ENCODE measurements at regions not wholly inside any gene's neighbourhood (a gene's known extent, or its start where the extent isn't known, plus 50 kb on each side); places are given as distances from the start of the nearest gene placed in this dataset.

GRCh38 chr13:85009447-85009846 lies 789.8 kb downstream of the SLITRK6 start:
- Histone ChIP-seq H3K4me3 (ENCODE audit: low read length) (no peak overlapping the region), H3K4me1 (ENCODE audit: insufficient read depth, low read length) (no peaks in the 10 kb centered on the region), H3K4me2 (ENCODE audit: low read length) (no peak overlapping the region), H3K9ac (ENCODE audit: low read length) (no peak overlapping the region), H3K27ac (ENCODE audit: low read length) (no peak overlapping the region), H4K20me1 (ENCODE audit: low read length) (no peaks in the 10 kb centered on the region), H3F3A (ENCODE audit: low read length, unreplicated experiment) (no peaks in the 10 kb centered on the region), H3K36me3 (ENCODE audit: low read depth, low read length) (no peaks in the 10 kb centered on the region), H3K79me2 (ENCODE audit: low read length) (no peaks in the 10 kb centered on the region), H2AFZ (ENCODE audit: low read length) (no peak overlapping the region), H3K9me2 (replicated peaks; ENCODE audit: low read length) (no peaks in the 10 kb centered on the region), H3K27me3 (ENCODE audit: low read length) (no peaks in the 10 kb centered on the region), H3K9me3 (ENCODE audit: low read length) (no peaks in the 10 kb centered on the region)
- DNase-seq (no peak), ATAC-seq (no peak)
- intact Hi-C loops (cut with micrococcal nuclease): no loop called here
- TF ChIP-seq CTCF (conservative IDR thresholded peaks at IDR 0.05; ENCODE audit: low read depth, low read length) (no peak), EZH2 (IDR thresholded peaks at IDR 0.05; ENCODE audit: low read length, unreplicated experiment) (no peak), EZH2phosphoT487 (IDR thresholded peaks at IDR 0.05; ENCODE audit: borderline replicate concordance, low read length) (no peak)
- no TSS peak for BruUV-seq (replicated peaks)
- POLR2A ChIA-PET (ENCODE audit: unreplicated experiment): no interaction called here
- CTCF ChIA-PET: no interaction called here

DNA sequence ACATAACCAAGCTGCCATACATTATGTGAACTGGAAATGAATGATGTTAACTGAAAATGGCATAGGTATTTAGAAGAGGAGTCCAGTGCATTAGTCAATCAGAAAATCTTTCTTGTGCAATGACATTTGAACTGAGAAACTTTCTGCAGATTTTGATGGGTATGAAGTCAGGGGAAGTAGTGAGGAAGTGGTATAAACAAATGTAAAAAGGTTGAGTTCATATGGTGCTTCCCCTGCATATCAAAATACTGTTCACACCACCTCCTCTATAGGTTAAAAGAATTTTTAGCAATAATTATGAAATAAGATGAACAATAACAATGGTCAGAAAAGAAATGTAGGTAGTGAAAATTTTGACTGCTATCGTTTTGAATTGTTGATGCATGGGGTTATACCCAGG lies 800.0 kb downstream of the SLITRK6 start:
- Histone ChIP-seq H3K27me3 (ENCODE audit: low read length) (no peaks in the 10 kb centered on the region), H3K4me2 (ENCODE audit: low read length) (no peak overlapping the region), H3K4me1 (ENCODE audit: insufficient read depth, low read length) (peaks cover 7% of the 10 kb centered on the region), H4K20me1 (ENCODE audit: low read length) (no peaks in the 10 kb centered on the region), H3K9me3 (ENCODE audit: low read length) (no peaks in the 10 kb centered on the region), H3K4me3 (ENCODE audit: low read length) (no peak overlapping the region), H3K79me2 (ENCODE audit: low read length) (no peaks in the 10 kb centered on the region), H3F3A (ENCODE audit: low read length, unreplicated experiment) (no peaks in the 10 kb centered on the region), H3K27ac (ENCODE audit: low read length) (no peak overlapping the region), H3K36me3 (ENCODE audit: low read depth, low read length) (no peaks in the 10 kb centered on the region), H3K9me2 (replicated peaks; ENCODE audit: low read length) (no peaks in the 10 kb centered on the region), H3K9ac (ENCODE audit: low read length) (no peak overlapping the region), H2AFZ (ENCODE audit: low read length) (no peak overlapping the region)
- BruUV-seq (replicated peaks): no TSS peak
- ATAC-seq: no peak
- POLR2A ChIA-PET (ENCODE audit: unreplicated experiment): no interaction called here
- no peak for TF ChIP-seq EZH2phosphoT487 (IDR thresholded peaks at IDR 0.05; ENCODE audit: borderline replicate concordance, low read length)
- TF ChIP-seq CTCF (conservative IDR thresholded peaks at IDR 0.05; ENCODE audit: low read depth, low read length): no peak
- TF ChIP-seq EZH2 (IDR thresholded peaks at IDR 0.05; ENCODE audit: low read length, unreplicated experiment): no peak
- CTCF ChIA-PET: no interaction called here
- no peak for DNase-seq
- intact Hi-C loops (cut with micrococcal nuclease): no loop called here

DNA sequence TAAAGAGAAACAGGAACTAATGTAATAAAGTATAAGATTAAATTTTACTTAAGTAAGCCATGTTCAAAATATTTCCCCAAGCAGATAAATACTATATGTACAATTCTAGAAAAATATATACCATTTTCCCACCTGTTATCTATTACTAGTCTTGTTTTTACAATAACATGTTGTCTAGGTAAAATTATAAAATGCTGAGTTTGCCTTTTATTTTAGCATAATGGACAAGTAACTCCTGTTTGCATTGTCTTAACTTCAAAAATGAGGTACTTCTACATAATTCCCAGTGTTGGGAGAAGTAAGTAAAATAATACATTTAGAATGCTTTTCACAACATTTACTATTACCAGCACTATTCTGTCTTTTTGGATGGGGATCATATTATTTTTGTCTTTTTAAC lies 800.5 kb downstream of the SLITRK6 start:
- H3K9me2 ChIP-seq (replicated peaks; ENCODE audit: low read length): no peaks in the 10 kb centered on the region
- no TSS peak for BruUV-seq (replicated peaks)
- TF ChIP-seq EZH2phosphoT487 (IDR thresholded peaks at IDR 0.05; ENCODE audit: borderline replicate concordance, low read length) (no peak), EZH2 (IDR thresholded peaks at IDR 0.05; ENCODE audit: low read length, unreplicated experiment) (no peak), CTCF (conservative IDR thresholded peaks at IDR 0.05; ENCODE audit: low read depth, low read length) (no peak)

More for the DNA sequence above, 800.5 kb downstream of the SLITRK6 start:
- Histone ChIP-seq H3K36me3 (ENCODE audit: low read depth, low read length) (no peaks in the 10 kb centered on the region), H3K79me2 (ENCODE audit: low read length) (no peaks in the 10 kb centered on the region), H3K4me3 (ENCODE audit: low read length) (no peak overlapping the region), H2AFZ (ENCODE audit: low read length) (no peak overlapping the region), H3K27ac (ENCODE audit: low read length) (no peak overlapping the region), H3K4me1 (ENCODE audit: insufficient read depth, low read length) (peaks cover 7% of the 10 kb centered on the region), H3K4me2 (ENCODE audit: low read length) (no peak overlapping the region), H3F3A (ENCODE audit: low read length, unreplicated experiment) (no peaks in the 10 kb centered on the region), H3K9ac (ENCODE audit: low read length) (no peak overlapping the region), H4K20me1 (ENCODE audit: low read length) (no peaks in the 10 kb centered on the region), H3K27me3 (ENCODE audit: low read length) (no peaks in the 10 kb centered on the region), H3K9me3 (ENCODE audit: low read length) (no peaks in the 10 kb centered on the region)
- no peak for DNase-seq
- ChIA-PET POLR2A (ENCODE audit: unreplicated experiment) (no interaction called here), CTCF (no interaction called here)
- ATAC-seq: no peak
- intact Hi-C loops (cut with micrococcal nuclease): no loop called here
